HG03097 (cell line): ENCODE measurements at regions not wholly inside any gene's neighbourhood (a gene's known extent, or its start where the extent isn't known, plus 50 kb on each side); places are given as distances from the start of the nearest gene placed in this dataset.
"Not testable (repeated sequence)": the region's sequence is repeated elsewhere in the genome, so short reads cannot be mapped to it uniquely, and the experiment has no call there.

Source experiments
- ATAC-seq: cut with Tn5 transposase; IDR thresholded peaks from one replicate; pipeline ENCODE4 v1.9.1; 2021; ENCODE audit not compliant: unreplicated experiment, low FRiP score

GRCh38 chr4:111337186-111337876, 714.5 kb upstream of the PITX2 start:
- ATAC-seq = not testable (repeated sequence)

GRCh38 chr4:111359602-111360001, 736.7 kb upstream of the PITX2 start:
- ATAC-seq = no peak

- no peak for ATAC-seq
These were observed 738.0 kb upstream of the PITX2 start for GRCh38 chr4:111360906-111361305.

GRCh38 chr4:111362941-111363361, 740.1 kb upstream of the PITX2 start:
- no peak for ATAC-seq

- ATAC-seq = not testable (repeated sequence)
These were observed 755.0 kb upstream of the PITX2 start for GRCh38 chr4:111377880-111378279.

GRCh38 chr4:111388561-111388960, 756.7 kb upstream of the FAM241A start:
- ATAC-seq = no peak

GRCh38 chr4:111391829-111392228, 753.4 kb upstream of the FAM241A start:
- no peak for ATAC-seq

- no peak for ATAC-seq
These were observed 751.5 kb upstream of the FAM241A start for GRCh38 chr4:111393781-111394180.

- ATAC-seq = no peak
These were observed 746.3 kb upstream of the FAM241A start for GRCh38 chr4:111398906-111399330.

GRCh38 chr4:111399623-111400022, 745.6 kb upstream of the FAM241A start:
- no peak for ATAC-seq

- ATAC-seq = no peak
These were observed 744.5 kb upstream of the FAM241A start for GRCh38 chr4:111400741-111401140.

- no peak for ATAC-seq
These were observed 740.6 kb upstream of the FAM241A start for GRCh38 chr4:111404673-111405072.

GRCh38 chr4:111405989-111406388, 739.3 kb upstream of the FAM241A start:
- no peak for ATAC-seq

- ATAC-seq = no peak
These were observed 734.7 kb upstream of the FAM241A start for GRCh38 chr4:111410571-111410970.

GRCh38 chr4:111417521-111417920, 727.7 kb upstream of the FAM241A start:
- no peak for ATAC-seq

GRCh38 chr4:111433441-111433840, 711.8 kb upstream of the FAM241A start:
- no peak for ATAC-seq

GRCh38 chr4:111434586-111434985, 710.7 kb upstream of the FAM241A start:
- no peak for ATAC-seq

- no peak for ATAC-seq
These were observed 709.1 kb upstream of the FAM241A start for GRCh38 chr4:111435986-111436744.

- no peak for ATAC-seq
These were observed 703.6 kb upstream of the FAM241A start for GRCh38 chr4:111441687-111442086.

- ATAC-seq = not testable (repeated sequence)
These were observed 700.4 kb upstream of the FAM241A start for GRCh38 chr4:111444836-111445235.

GRCh38 chr4:111449657-111450056, 695.6 kb upstream of the FAM241A start:
- ATAC-seq = no peak

GRCh38 chr4:111450867-111451266, 694.4 kb upstream of the FAM241A start:
- ATAC-seq = no peak
